ENCODE measurements at regions not wholly inside any gene's neighbourhood (a gene's known extent, or its start where the extent isn't known, plus 50 kb on each side); places are given as distances from the start of the nearest gene placed in this dataset.

GRCh38 chr2:2673406-2673805 is 342.3 kb upstream of the MYT1L start:
- TF ChIP-seq, protein P1, sequence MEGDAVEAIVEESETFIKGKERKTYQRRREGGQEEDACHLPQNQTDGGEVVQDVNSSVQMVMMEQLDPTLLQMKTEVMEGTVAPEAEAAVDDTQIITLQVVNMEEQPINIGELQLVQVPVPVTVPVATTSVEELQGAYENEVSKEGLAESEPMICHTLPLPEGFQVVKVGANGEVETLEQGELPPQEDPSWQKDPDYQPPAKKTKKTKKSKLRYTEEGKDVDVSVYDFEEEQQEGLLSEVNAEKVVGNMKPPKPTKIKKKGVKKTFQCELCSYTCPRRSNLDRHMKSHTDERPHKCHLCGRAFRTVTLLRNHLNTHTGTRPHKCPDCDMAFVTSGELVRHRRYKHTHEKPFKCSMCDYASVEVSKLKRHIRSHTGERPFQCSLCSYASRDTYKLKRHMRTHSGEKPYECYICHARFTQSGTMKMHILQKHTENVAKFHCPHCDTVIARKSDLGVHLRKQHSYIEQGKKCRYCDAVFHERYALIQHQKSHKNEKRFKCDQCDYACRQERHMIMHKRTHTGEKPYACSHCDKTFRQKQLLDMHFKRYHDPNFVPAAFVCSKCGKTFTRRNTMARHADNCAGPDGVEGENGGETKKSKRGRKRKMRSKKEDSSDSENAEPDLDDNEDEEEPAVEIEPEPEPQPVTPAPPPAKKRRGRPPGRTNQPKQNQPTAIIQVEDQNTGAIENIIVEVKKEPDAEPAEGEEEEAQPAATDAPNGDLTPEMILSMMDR (conservative IDR thresholded peaks at IDR 0.05): no peak
- no peak for TF ChIP-seq EZH2 (IDR thresholded peaks at IDR 0.05; ENCODE audit: low read depth)

Measured in PC-9 (cell line).